SU-DHL-6 (cell line): ENCODE measurements at regions not wholly inside any gene's neighbourhood (a gene's known extent, or its start where the extent isn't known, plus 50 kb on each side); places are given as distances from the start of the nearest gene placed in this dataset.

ENCODE experiments used
- H2AFZ ChIP-seq: fragments of 200-600 bp; sonication (generic); 2 replicates; pipeline ENCODE4 v1.6.1; 2014; ENCODE audit warnings: low read depth, mild to moderate bottlenecking, moderate library complexity, mixed read lengths, antibody characterized with exemption, low read length; ENCODE audit not compliant: severe bottlenecking
- H3F3A ChIP-seq: fragments of 200-600 bp; shearing (Covaris generic); 2 replicates; pipeline ENCODE4 v1.6.0; 2016; ENCODE audit warnings: antibody characterized with exemption, mild to moderate bottlenecking; ENCODE audit not compliant: insufficient read depth
- H3K27ac ChIP-seq: fragments of 200-600 bp; sonication (generic); 2 replicates; pipeline ENCODE4 v1.5.1; 2016; ENCODE audit warnings: low read depth, mild to moderate bottlenecking, low read length, moderate library complexity, mixed read lengths
- H3K27me3 ChIP-seq: fragments of 200-600 bp; sonication (generic), shearing (Covaris generic); 2 replicates; pipeline ENCODE4 v1.6.0; 2014; ENCODE audit warnings: mild to moderate bottlenecking, low read length
- H3K36me3 ChIP-seq: fragments of 200-600 bp; sonication (generic); 2 replicates; pipeline ENCODE4 v1.6.1; 2014; ENCODE audit warnings: mild to moderate bottlenecking, low read length, mixed read lengths
- H3K4me2 ChIP-seq: fragments of 300-600, 200-600 bp; shearing (Covaris generic), sonication (generic); 2 replicates; pipeline ENCODE4 v1.6.0; 2014; ENCODE audit warnings: low read length, low read depth, mild to moderate bottlenecking; ENCODE audit not compliant: poor library complexity, severe bottlenecking
- H3K4me3 ChIP-seq: fragments of 200-600 bp; sonication (generic); 2 replicates; pipeline ENCODE4 v1.5.1; 2014; ENCODE audit warnings: antibody characterized with exemption, low read length, mild to moderate bottlenecking, mixed read lengths; ENCODE audit not compliant: insufficient read depth, poor library complexity, severe bottlenecking
- H3K79me2 ChIP-seq: fragments of 200-600 bp; sonication (generic); 2 replicates; pipeline ENCODE4 v1.6.1; 2014; ENCODE audit warnings: mild to moderate bottlenecking, low read length, moderate library complexity; ENCODE audit not compliant: insufficient read depth
- H3K9ac ChIP-seq: fragments of 200-600 bp; sonication (generic); 2 replicates; pipeline ENCODE4 v1.7.0; 2014; ENCODE audit warnings: mild to moderate bottlenecking, low read length
- H3K9me2 ChIP-seq: fragments of 200-600 bp; sonication (generic); replicated peaks from 2 replicates; pipeline ENCODE4 v1.6.1; 2014; ENCODE audit warnings: low read length; ENCODE audit not compliant: insufficient read depth
- H3K9me3 ChIP-seq: fragments of 200-600 bp; sonication (generic); 2 replicates; pipeline ENCODE4 v1.6.1; 2014; ENCODE audit warnings: low read length, mixed read lengths; ENCODE audit not compliant: insufficient read depth
- H4K20me1 ChIP-seq: fragments of 200-600 bp; sonication (generic); 2 replicates; pipeline ENCODE4 v1.6.1; 2014; ENCODE audit warnings: low read depth, mild to moderate bottlenecking, antibody characterized with exemption, low read length, moderate library complexity, mixed read lengths
- EZH2phosphoT487 ChIP-seq: fragments of 200-600 bp; sonication (generic), shearing (Covaris generic); conservative IDR thresholded peaks from 2 replicates; pipeline ENCODE4 v1.6.1; 2018; ENCODE audit warnings: mild to moderate bottlenecking, antibody characterized with exemption, low read length, moderate library complexity, mixed read lengths
- TF ChIP-seq, protein P1 (sequence below): fragments of 200-600 bp; sonication (generic); IDR thresholded peaks from one replicate; pipeline ENCODE4 v1.5.1; 2017; ENCODE audit warnings: antibody characterized with exemption, mild to moderate bottlenecking, low read length, moderate library complexity; ENCODE audit not compliant: insufficient read depth, poor library complexity, severe bottlenecking

DNA sequence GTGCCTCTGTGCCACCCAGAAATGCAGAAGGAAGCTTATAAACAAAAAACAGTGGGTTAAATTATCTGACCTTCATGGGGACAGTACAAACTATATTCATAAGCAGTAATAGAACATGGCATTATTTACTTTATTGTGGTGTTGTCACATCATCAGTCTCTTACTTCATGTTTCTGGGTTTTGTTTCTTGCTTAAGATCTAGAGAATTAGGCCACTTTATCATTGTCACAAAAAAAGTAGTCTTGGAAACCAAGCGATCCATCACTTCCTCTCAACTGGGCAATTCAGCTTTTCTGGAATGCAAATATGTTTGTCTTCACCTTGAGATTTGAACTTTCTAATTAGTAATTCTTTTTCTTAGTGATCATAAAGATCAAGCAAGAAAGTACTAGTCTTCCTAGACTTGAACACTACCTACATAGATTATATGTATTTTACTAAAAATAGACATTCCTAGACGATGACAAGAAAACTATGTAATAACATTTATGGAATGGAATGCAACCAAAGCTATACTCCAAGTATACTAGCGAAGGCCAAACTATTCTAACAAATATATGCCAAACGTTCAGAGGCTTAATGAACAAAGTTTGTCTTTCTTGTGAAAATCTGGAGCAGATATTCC lies 363.4 kb downstream of the DAD1 start:
- Histone ChIP-seq H3K9ac (no peak overlapping the region), H3K27me3 (no peaks in the 10 kb centered on the region), H4K20me1 (no peaks in the 10 kb centered on the region), H3F3A (peaks cover 9% of the 10 kb centered on the region; the same call in 1 of the 2 replicates), H3K36me3 (no peaks in the 10 kb centered on the region), H3K9me2 (no peaks in the 10 kb centered on the region), H3K27ac (no peak overlapping the region), H3K9me3 (no peaks in the 10 kb centered on the region), H3K79me2 (no peaks in the 10 kb centered on the region), H2AFZ (peak overlapping the region; percentile 89), H3K4me3 (no peak overlapping the region), H3K4me2 (peak overlapping the region; percentile 54)
- no peak for TF ChIP-seq EZH2phosphoT487
- TF ChIP-seq, protein P1, sequence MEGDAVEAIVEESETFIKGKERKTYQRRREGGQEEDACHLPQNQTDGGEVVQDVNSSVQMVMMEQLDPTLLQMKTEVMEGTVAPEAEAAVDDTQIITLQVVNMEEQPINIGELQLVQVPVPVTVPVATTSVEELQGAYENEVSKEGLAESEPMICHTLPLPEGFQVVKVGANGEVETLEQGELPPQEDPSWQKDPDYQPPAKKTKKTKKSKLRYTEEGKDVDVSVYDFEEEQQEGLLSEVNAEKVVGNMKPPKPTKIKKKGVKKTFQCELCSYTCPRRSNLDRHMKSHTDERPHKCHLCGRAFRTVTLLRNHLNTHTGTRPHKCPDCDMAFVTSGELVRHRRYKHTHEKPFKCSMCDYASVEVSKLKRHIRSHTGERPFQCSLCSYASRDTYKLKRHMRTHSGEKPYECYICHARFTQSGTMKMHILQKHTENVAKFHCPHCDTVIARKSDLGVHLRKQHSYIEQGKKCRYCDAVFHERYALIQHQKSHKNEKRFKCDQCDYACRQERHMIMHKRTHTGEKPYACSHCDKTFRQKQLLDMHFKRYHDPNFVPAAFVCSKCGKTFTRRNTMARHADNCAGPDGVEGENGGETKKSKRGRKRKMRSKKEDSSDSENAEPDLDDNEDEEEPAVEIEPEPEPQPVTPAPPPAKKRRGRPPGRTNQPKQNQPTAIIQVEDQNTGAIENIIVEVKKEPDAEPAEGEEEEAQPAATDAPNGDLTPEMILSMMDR: no peak

DNA sequence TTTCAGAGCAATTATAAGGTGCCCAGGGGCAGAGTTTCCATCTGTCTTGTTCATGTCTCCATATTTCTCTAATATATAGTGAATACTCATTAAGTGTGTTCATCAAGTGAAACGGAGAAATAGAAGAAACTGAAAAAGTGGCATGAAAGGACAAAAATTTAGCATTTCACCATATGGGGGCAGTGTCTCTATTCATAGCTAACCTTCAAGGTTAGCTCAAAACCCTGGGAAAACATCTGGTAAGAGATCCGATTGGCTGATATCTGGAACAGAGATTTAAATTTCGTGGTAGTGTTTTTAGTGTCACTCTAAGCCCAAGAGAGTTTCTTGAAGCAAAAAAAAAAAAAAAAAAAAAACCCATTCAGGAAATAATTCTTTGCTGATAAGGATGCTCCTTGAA lies 367.5 kb downstream of the DAD1 start:
- Histone ChIP-seq H3K36me3 (no peaks in the 10 kb centered on the region), H3K4me3 (no peak overlapping the region), H3K9ac (no peak overlapping the region), H3K79me2 (no peaks in the 10 kb centered on the region), H3K9me2 (no peaks in the 10 kb centered on the region), H3K27ac (no peak overlapping the region), H3K9me3 (no peaks in the 10 kb centered on the region), H3K4me2 (no peak overlapping the region), H3F3A (no peaks in the 10 kb centered on the region), H3K27me3 (no peaks in the 10 kb centered on the region), H2AFZ (no peak overlapping the region), H4K20me1 (no peaks in the 10 kb centered on the region)
- no peak for TF ChIP-seq EZH2phosphoT487
- TF ChIP-seq, protein P1: peak; percentile 53

DNA sequence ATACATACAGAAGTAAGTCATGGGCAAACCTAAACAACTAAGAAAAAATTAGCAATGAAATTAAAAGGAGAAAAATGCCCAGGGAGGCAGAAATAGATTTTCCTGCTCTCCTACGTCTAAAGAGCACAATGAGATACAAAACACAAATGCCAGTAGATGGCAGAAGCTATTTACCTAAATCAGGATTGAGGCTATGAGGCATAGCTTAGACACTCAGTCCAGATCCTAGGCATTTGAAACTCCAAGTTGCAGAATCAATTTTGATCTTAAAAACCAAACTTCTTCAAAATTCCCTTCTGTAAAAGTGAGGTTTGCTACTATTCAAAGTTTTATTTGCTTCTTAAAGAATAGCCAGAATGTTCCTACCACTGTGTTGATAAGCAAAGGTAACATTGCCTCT lies 368.6 kb downstream of the DAD1 start:
- Histone ChIP-seq H3K4me2 (no peak overlapping the region), H3K9ac (no peak overlapping the region), H3K79me2 (no peaks in the 10 kb centered on the region), H3K9me2 (no peaks in the 10 kb centered on the region), H3K4me3 (no peak overlapping the region), H3F3A (no peaks in the 10 kb centered on the region), H4K20me1 (no peaks in the 10 kb centered on the region), H2AFZ (no peak overlapping the region), H3K27ac (no peak overlapping the region), H3K9me3 (no peaks in the 10 kb centered on the region), H3K36me3 (no peaks in the 10 kb centered on the region), H3K27me3 (no peaks in the 10 kb centered on the region)
- no peak for TF ChIP-seq EZH2phosphoT487
- TF ChIP-seq, protein P1: no peak
